H1 (cell line): ENCODE measurements at regions not wholly inside any gene's neighbourhood (a gene's known extent, or its start where the extent isn't known, plus 50 kb on each side); places are given as distances from the start of the nearest gene placed in this dataset.

Experiments
- CHD1 ChIP-seq: IDR thresholded peaks from 2 replicates; pipeline ENCODE4 v1.6.1; 2012; ENCODE audit warnings: low read depth, low read length, improper control_type of control experiment
- CHD2 ChIP-seq: IDR thresholded peaks from 2 replicates; pipeline ENCODE4 v1.6.1; 2012; ENCODE audit warnings: low read length, improper control_type of control experiment
- FOSL1 ChIP-seq: IDR thresholded peaks from 2 replicates; pipeline ENCODE4 v1.6.1; 2011; ENCODE audit warnings: mild to moderate bottlenecking, low read depth, low read length, moderate library complexity; ENCODE audit not compliant: insufficient read depth
- KDM5A ChIP-seq: fragments of 200-600 bp; IDR thresholded peaks from 2 replicates; pipeline ENCODE4 v1.7.1; 2012; ENCODE audit warnings: mild to moderate bottlenecking, low read length, inconsistent platforms, mixed read lengths
- MAFK ChIP-seq: IDR thresholded peaks from 2 replicates; pipeline ENCODE4 v1.6.1; 2012; ENCODE audit warnings: low read depth, mild to moderate bottlenecking, improper control_type of control experiment, low read length
- SUZ12 ChIP-seq: fragments of 200-600 bp; sonication (generic); IDR thresholded peaks from 2 replicates; pipeline ENCODE4 v1.6.1; 2012; ENCODE audit warnings: mild to moderate bottlenecking, inconsistent platforms, low read length, moderate library complexity, mixed read lengths
- TF ChIP-seq, protein P1 (sequence below): IDR thresholded peaks from 2 replicates; pipeline ENCODE4 v1.6.1; 2011; ENCODE audit warnings: low read length, improper control_type of control experiment

DNA sequence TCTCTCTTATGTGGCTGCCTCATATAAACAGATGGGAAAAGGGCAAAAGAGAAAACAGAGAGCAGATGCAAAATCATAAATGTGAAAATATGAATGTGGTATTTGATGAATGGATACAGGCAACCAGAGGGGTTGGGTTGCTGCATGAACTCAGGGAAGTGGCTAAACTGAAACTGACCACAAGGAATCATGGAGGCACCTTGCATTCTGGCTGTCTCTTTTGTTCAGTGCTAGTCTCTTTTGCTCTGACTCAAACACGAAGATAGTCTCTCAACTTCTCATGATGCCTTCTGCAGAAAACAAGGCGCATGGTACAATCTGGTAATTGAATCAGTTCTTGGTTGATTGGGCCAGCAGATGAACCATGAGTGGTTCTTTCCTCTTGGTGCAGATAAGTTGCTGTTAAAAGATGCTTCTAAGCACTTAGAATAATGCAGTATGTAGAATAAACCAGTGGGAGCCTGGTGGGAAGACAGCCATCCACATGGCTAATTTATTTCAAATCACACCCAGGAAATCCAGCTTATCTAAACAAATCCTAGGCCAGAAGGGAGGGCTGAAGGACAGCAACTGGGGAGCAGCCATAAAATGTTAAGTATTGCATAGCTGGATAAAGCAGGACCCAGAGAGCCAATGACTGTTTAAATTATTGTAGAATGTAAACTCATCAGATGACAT lies 64.2 kb downstream of the HLX start (continued):
- no peak for TF ChIP-seq FOSL1
- TF ChIP-seq, protein P1, sequence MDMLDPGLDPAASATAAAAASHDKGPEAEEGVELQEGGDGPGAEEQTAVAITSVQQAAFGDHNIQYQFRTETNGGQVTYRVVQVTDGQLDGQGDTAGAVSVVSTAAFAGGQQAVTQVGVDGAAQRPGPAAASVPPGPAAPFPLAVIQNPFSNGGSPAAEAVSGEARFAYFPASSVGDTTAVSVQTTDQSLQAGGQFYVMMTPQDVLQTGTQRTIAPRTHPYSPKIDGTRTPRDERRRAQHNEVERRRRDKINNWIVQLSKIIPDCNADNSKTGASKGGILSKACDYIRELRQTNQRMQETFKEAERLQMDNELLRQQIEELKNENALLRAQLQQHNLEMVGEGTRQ: no peak
- TF ChIP-seq CHD2: no peak
- no peak for TF ChIP-seq CHD1
- no peak for TF ChIP-seq KDM5A
- TF ChIP-seq MAFK: no peak
- no peak for TF ChIP-seq SUZ12
